ENCODE measurements at regions not wholly inside any gene's neighbourhood (a gene's known extent, or its start where the extent isn't known, plus 50 kb on each side); places are given as distances from the start of the nearest gene placed in this dataset.

GRCh38 chr9:29648601-29649000 is 2075.3 kb upstream of the C9orf72 start:
- Mint-ChIP-seq H3K27me3 (no peaks in the 10 kb centered on the region), H3K4me1 (no peaks in the 10 kb centered on the region), H3K4me3 (no peak overlapping the region), H3K27ac (no peak overlapping the region), H3K36me3 (no peaks in the 10 kb centered on the region), H3K9me3 (peaks cover 2% of the 10 kb centered on the region)
- CTCF ChIA-PET, result no interaction called here
- DNase-seq, result no peak

GRCh38 chr9:29656641-29657406 is 2083.5 kb upstream of the C9orf72 start:
- Mint-ChIP-seq H3K36me3 (no peaks in the 10 kb centered on the region), H3K27me3 (no peaks in the 10 kb centered on the region), H3K4me3 (no peak overlapping the region), H3K4me1 (no peaks in the 10 kb centered on the region), H3K9me3 (no peaks in the 10 kb centered on the region), H3K27ac (no peak overlapping the region)
- no peak for DNase-seq
- CTCF ChIA-PET, result no interaction called here

- no peaks in the 10 kb centered on the region for H3K4me1 Mint-ChIP-seq
- no peaks in the 10 kb centered on the region for H3K36me3 Mint-ChIP-seq
- no peak overlapping the region for H3K27ac Mint-ChIP-seq
- H3K27me3 Mint-ChIP-seq, result no peaks in the 10 kb centered on the region
- CTCF ChIA-PET, result no interaction called here
- H3K9me3 Mint-ChIP-seq, result no peaks in the 10 kb centered on the region
- H3K4me3 Mint-ChIP-seq, result no peak overlapping the region
- DNase-seq, result no peak
Observed at GRCh38 chr9:29657821-29658220, 2084.5 kb upstream of the C9orf72 start.

GRCh38 chr9:29659014-29659413 is 2085.7 kb upstream of the C9orf72 start:
- H3K9me3 Mint-ChIP-seq, result no peaks in the 10 kb centered on the region
- CTCF ChIA-PET, result no interaction called here
- no peak for DNase-seq
- no peak overlapping the region for H3K27ac Mint-ChIP-seq
- no peaks in the 10 kb centered on the region for H3K4me1 Mint-ChIP-seq
- H3K4me3 Mint-ChIP-seq, result no peak overlapping the region
- no peaks in the 10 kb centered on the region for H3K27me3 Mint-ChIP-seq
- H3K36me3 Mint-ChIP-seq, result no peaks in the 10 kb centered on the region

- Mint-ChIP-seq H3K4me3 (no peak overlapping the region), H3K27ac (no peak overlapping the region), H3K4me1 (no peaks in the 10 kb centered on the region), H3K36me3 (no peaks in the 10 kb centered on the region), H3K9me3 (no peaks in the 10 kb centered on the region), H3K27me3 (no peaks in the 10 kb centered on the region)
- no peak for DNase-seq
- CTCF ChIA-PET, result no interaction called here
Observed at GRCh38 chr9:29659736-29660135, 2086.5 kb upstream of the C9orf72 start.

- no peak overlapping the region for H3K27ac Mint-ChIP-seq
- no peaks in the 10 kb centered on the region for H3K4me1 Mint-ChIP-seq
- H3K4me3 Mint-ChIP-seq, result no peak overlapping the region
- no peaks in the 10 kb centered on the region for H3K27me3 Mint-ChIP-seq
- CTCF ChIA-PET, result no interaction called here
- no peaks in the 10 kb centered on the region for H3K9me3 Mint-ChIP-seq
- H3K36me3 Mint-ChIP-seq, result no peaks in the 10 kb centered on the region
- DNase-seq, result no peak
Observed at GRCh38 chr9:29668732-29669131, 2095.5 kb upstream of the C9orf72 start.

- H3K36me3 Mint-ChIP-seq, result no peaks in the 10 kb centered on the region
- no peak overlapping the region for H3K27ac Mint-ChIP-seq
- DNase-seq, result no peak
- CTCF ChIA-PET, result no interaction called here
- H3K9me3 Mint-ChIP-seq, result no peaks in the 10 kb centered on the region
- no peaks in the 10 kb centered on the region for H3K4me1 Mint-ChIP-seq
- H3K27me3 Mint-ChIP-seq, result no peaks in the 10 kb centered on the region
- no peak overlapping the region for H3K4me3 Mint-ChIP-seq
Observed at GRCh38 chr9:29669613-29670012, 2096.3 kb upstream of the C9orf72 start.

- no peaks in the 10 kb centered on the region for H3K9me3 Mint-ChIP-seq
- no peaks in the 10 kb centered on the region for H3K27me3 Mint-ChIP-seq
- no peaks in the 10 kb centered on the region for H3K36me3 Mint-ChIP-seq
- no peaks in the 10 kb centered on the region for H3K4me1 Mint-ChIP-seq
- CTCF ChIA-PET, result no interaction called here
- H3K4me3 Mint-ChIP-seq, result no peak overlapping the region
- no peak overlapping the region for H3K27ac Mint-ChIP-seq
- no peak for DNase-seq
Observed at GRCh38 chr9:29685531-29685930, 2112.2 kb upstream of the C9orf72 start.

- Mint-ChIP-seq H3K4me3 (no peak overlapping the region), H3K27ac (no peak overlapping the region), H3K9me3 (peaks cover 3% of the 10 kb centered on the region), H3K27me3 (no peaks in the 10 kb centered on the region), H3K4me1 (no peaks in the 10 kb centered on the region), H3K36me3 (no peaks in the 10 kb centered on the region)
- DNase-seq, result no peak
- CTCF ChIA-PET, result no interaction called here
Observed at GRCh38 chr9:29691145-29691544, 2117.9 kb upstream of the C9orf72 start.

- DNase-seq, result no peak
- Mint-ChIP-seq H3K9me3 (peaks cover 3% of the 10 kb centered on the region), H3K4me1 (no peaks in the 10 kb centered on the region), H3K27me3 (no peaks in the 10 kb centered on the region), H3K36me3 (no peaks in the 10 kb centered on the region), H3K27ac (no peak overlapping the region), H3K4me3 (no peak overlapping the region)
- CTCF ChIA-PET, result no interaction called here
Observed at GRCh38 chr9:29691758-29692407, 2118.6 kb upstream of the C9orf72 start.

GRCh38 chr9:29697011-29697410 is 2123.7 kb upstream of the C9orf72 start:
- Mint-ChIP-seq H3K27me3 (no peaks in the 10 kb centered on the region), H3K27ac (no peak overlapping the region), H3K36me3 (no peaks in the 10 kb centered on the region), H3K9me3 (peaks cover 3% of the 10 kb centered on the region), H3K4me1 (no peaks in the 10 kb centered on the region), H3K4me3 (no peak overlapping the region)
- DNase-seq, result no peak
- CTCF ChIA-PET, result no interaction called here

- DNase-seq, result no peak
- Mint-ChIP-seq H3K4me1 (no peaks in the 10 kb centered on the region), H3K27me3 (no peaks in the 10 kb centered on the region), H3K9me3 (no peaks in the 10 kb centered on the region), H3K36me3 (no peaks in the 10 kb centered on the region), H3K4me3 (no peak overlapping the region), H3K27ac (no peak overlapping the region)
- CTCF ChIA-PET, result no interaction called here
Observed at GRCh38 chr9:29701559-29701958, 2128.3 kb upstream of the C9orf72 start.

GRCh38 chr9:29701971-29702370 is 2128.7 kb upstream of the C9orf72 start:
- CTCF ChIA-PET, result no interaction called here
- H3K27me3 Mint-ChIP-seq, result no peaks in the 10 kb centered on the region
- no peak overlapping the region for H3K4me3 Mint-ChIP-seq
- no peaks in the 10 kb centered on the region for H3K36me3 Mint-ChIP-seq
- H3K4me1 Mint-ChIP-seq, result no peaks in the 10 kb centered on the region
- H3K27ac Mint-ChIP-seq, result no peak overlapping the region
- DNase-seq, result no peak
- no peaks in the 10 kb centered on the region for H3K9me3 Mint-ChIP-seq

GRCh38 chr9:29714860-29715259 is 2141.6 kb upstream of the C9orf72 start:
- CTCF ChIA-PET, result no interaction called here
- Mint-ChIP-seq H3K36me3 (no peaks in the 10 kb centered on the region), H3K4me1 (no peaks in the 10 kb centered on the region), H3K27me3 (no peaks in the 10 kb centered on the region), H3K27ac (no peak overlapping the region), H3K4me3 (no peak overlapping the region), H3K9me3 (peaks cover 13% of the 10 kb centered on the region)
- DNase-seq, result no peak

GRCh38 chr9:29717631-29718030 is 2144.3 kb upstream of the C9orf72 start:
- no peak for DNase-seq
- Mint-ChIP-seq H3K36me3 (no peaks in the 10 kb centered on the region), H3K27ac (no peak overlapping the region), H3K9me3 (peaks cover 12% of the 10 kb centered on the region), H3K4me3 (no peak overlapping the region), H3K4me1 (no peaks in the 10 kb centered on the region), H3K27me3 (no peaks in the 10 kb centered on the region)
- CTCF ChIA-PET, result no interaction called here

Measured in activated naive CD4-positive, alpha-beta T cell treated with anti-CD3 and anti-CD28 coated beads, Interleukin-2, amount 10 ng/mL, durations not matched to agents 7 days and 5 days (primary cell).